Kidney tubule cell (primary cell): ENCODE measurements at regions not wholly inside any gene's neighbourhood (a gene's known extent, or its start where the extent isn't known, plus 50 kb on each side); places are given as distances from the start of the nearest gene placed in this dataset.

Experiments used
- DNase-seq: peaks from one replicate; pipeline ENCODE4 v3.0.0-alpha.2; 2018; ENCODE audit warnings: low spot score

DNA sequence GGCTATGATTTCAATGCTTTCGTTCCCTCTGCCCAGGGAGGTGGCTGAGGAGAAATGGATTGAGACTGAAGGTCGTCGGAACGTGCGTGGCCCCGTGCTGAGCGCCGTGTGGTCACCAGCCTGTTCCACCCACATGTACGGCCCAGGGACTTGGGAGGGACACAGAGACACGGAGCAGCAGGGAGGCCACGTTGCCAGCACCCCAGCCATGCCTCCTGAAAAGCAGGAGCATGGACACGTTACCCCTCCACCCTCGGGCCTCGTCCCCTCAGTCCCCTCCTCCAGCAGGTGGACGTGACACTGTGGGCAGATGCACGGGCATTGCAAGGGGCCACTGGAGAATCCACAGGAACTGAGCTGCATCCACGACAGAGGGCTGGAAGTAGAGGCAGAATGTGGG is 133.1 kb upstream of the CST7 start:
- DNase-seq: no peak

DNA sequence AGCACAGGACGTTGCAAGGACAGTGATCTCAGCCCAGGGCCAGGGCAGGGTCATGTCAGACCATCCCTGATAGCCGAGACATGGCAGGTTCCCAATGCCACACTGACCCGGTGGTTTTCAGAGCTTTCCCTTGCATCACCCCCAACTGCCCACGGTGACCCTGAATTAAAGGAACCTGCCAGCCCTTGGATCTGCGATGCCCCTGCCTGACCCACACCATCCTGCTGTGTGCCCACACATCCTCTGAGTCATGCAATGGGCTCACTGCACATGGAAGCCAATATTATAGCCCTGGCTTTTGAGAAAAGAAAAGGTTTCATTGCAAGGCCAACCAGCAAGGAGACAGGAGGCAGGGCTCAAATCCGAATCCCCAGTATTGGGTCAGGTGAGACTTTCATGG is 132.6 kb upstream of the CST7 start:
- DNase-seq: peak; percentile 3

DNA sequence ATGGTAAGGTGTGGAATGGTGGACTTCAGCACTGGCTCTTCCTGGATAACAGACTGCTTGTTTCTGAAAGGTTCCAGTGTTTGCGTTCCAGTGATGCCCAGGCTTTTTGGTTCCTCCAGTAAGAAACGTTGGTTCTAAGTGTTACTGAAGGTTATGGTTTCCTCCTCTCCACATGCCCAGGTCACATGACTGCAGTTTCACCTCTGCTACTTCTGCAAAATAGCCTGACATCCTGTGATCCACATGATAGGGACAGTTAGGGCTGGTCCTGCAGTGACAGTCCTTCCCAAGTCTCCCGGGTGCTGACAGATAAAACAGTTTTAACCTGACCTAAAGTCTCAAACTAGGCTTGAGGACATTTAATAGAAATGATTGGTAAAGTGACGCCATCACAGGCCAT is 132.2 kb upstream of the CST7 start:
- DNase-seq: no peak

DNA sequence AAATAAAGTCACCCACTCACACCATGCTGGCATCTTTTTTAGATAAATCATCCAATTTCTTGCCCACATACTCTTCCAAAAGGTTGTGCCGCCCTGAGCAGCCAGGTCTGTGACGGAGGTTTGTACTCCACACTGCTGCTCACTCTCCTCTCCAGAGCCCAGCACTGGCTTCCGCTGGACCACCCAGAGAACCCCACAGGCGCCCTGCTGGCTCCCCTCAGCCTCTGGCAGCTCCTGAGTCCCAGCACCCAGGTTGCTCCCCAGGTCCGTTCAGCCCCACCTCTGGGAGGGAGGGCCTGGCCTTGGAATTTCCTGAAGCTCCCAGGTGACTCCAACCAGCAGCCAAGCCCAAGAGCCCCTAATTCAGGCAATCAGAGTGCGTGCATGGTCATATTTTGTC is 131.7 kb upstream of the CST7 start:
- DNase-seq: no peak

DNA sequence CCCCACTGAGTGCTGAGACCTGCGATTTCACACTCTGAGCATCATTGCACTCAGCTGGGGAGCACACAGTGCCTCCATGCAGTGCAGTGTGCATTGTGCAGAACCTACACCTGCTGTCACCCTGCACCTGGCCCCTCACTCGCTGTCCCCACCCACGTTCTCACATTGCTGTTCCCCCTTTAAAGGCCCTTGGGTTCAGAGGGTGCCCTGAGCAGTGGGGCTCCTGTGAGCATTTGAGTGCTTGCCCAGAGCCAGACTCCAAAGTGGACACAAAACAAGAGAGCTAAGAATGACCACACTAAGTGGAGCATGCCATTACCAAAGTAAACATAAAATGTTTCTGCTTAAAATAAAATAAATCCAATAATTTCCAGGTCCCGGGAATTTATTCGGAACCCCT is 131.0 kb upstream of the CST7 start:
- no peak for DNase-seq

DNA sequence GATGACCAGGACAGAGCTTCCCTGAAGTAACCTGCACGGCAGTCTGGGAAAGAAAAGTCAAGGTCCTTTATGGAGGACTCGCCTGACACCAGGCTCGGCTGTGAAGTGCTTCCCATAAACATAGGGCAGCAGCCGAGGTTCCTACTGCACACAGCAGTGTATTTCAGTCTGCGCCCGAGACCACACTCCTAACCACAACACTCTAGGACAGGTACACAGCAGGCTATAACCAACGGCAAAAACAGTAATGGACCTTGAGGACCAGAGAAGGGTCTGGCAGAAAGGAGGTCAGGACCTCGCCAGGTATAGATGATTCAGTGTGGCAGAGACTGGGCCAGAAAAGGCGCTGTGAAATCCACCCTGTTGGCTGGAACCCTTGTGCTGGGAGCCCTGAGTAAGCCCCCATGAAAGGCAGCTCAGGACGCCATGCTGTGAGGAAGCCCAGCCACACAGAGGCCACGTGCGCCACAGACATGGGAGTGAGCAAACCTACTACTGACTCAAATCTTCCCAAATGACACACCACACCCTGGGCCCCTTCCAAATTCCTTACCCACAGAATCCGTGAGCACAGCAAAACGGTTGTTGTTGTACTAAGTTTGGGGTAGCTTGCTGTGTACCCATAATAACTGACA is 129.6 kb upstream of the CST7 start:
- DNase-seq: no peak

DNA sequence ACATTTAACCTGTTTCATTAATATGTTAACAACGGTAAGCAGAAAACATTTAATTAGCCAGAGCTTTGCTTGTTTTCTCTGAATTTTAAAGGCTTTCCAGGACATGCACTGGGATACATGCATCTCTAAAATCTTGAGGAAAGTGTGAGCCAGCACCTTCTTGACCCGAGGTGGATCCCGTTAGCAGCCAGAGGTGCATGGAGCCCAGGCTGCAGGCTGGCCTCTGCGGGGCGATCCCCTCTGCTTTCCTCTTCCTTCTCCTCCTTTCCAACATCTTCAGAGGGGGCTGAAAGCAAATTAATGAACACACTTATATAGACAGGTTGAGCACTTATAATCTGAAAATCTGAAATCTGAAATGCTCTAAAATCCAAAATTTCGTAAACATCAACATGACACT is 128.7 kb upstream of the CST7 start:
- DNase-seq: no peak

DNA sequence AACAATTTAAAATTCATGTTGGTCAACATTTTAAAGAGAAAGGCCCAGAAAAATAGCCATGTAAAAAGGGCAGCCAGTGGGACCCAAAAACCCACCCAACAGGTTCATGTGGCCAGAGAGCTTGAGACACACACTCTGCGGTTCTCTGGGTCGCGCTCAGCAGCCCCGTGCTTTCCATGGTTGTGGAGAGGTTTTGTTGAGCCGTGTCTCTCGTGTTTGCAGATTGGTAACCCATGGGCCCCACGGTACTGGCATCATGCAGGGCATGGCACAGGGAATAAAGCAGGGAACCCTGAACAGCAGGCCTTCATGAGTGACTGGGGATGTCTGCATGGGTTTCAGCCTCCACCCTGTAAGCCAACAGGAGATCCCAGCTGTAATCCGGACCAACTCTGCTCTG is 127.7 kb upstream of the CST7 start:
- no peak for DNase-seq

DNA sequence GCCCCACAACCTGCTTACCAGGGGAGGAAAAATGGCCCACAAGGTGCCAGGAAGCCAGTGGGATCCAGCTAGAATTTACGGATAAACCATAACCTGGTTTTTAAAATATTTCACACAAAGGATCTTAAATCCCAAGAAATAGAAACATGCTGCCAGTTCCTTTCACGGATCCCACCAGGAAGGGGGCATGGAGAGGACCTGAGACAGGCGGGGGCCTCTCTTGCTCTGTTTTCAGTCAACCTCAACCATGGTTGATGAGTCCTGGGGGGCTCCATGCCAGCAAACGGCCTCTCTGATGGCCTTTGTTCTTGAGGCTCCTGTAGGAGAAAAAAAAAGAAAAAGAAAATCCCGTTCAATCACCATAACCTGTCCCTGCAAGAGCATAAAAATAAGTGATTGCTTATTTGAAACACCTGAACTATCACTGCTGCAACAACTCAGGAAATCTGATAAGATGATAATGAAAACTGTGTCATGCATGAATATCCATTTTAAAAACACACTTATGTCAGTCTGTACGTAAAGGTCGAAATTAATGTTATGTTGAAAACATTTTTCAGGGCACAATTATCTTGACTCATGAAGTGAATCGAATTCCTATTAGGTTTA is 125.8 kb upstream of the CST7 start:
- no peak for DNase-seq

DNA sequence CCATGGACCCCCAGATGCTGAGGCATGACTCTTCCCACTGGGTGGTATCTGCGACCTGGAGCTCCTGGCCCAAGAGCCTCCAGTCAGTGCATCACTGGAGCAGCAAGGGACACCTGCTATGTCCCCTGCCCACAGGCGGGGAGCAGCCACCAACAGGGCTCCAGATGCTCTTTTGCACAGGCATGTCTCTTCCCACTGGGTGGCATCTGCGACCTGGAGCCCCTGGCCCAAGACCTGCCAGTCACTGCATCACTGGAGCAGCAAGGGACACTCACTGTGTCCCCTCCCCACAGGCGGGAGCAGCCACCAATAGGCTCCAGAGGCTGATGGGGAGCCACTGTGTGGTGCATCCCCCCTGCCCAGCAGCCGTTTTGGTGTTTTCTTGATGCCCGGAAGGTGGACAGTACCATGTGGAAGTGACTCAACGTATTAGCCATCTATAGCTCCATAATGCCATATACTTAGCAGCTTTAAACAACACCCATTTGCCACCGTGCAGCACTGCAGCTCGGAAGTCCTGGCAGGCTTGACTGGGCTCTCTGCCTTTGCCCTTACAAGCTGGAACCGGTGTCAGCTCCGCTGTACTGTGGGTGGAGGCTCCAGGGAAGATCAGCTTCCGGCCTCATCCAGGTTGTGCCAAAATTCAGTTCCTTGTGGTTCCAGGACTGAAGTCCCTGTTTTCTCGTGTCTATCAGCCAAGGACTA is 124.9 kb upstream of the CST7 start:
- no peak for DNase-seq

DNA sequence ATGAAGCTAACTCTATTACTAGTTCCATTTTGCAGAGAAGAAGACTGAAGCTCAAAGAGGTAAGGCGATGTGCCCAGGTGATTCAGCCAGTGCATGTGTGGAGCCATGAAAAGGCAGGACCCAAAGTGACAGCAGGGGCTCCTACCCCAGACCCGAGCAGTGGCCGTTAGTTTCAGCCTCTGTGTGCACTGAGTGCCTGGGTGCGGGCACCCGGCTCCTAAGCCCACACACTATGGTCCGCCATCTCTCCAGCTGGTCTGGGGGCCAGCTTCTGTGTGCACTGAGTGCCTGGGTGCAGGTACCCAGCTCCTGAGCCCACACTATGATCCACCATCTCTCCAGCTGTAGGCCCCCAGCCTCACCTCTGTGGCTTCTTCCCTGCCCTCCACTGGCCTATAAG is 123.5 kb upstream of the CST7 start:
- no peak for DNase-seq

DNA sequence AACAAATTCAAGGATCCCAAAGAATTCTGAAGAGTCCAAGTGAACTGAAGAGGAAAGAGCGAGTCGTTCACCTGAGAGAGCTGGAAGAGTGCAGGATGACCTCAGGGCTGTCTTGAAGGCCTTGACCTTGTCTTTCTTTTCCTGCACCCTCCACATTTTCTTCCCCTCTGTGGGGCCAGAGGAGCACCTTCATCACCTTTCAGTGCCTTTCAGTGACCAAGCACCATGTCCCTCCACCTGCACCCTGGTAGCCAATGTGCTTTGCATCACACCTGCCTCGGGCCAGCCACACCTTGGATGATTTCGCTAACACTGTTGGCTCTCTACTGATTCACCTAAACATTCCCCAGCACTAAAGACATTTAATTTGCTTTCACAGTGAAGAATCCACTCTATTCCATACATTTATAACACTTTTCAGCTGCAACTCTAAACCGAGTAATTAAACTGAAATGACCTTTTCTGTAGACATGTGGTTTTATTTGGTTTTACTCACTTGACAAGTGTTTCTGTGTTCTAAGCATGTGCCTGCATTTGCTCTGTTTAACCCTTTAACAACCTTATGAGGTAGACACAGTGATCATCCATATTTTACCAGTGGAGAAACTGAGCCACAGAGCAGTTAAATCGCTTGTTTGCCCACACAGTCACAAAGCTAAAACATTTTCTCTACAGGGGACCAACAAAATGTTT is 121.3 kb upstream of the CST7 start:
- no peak for DNase-seq

DNA sequence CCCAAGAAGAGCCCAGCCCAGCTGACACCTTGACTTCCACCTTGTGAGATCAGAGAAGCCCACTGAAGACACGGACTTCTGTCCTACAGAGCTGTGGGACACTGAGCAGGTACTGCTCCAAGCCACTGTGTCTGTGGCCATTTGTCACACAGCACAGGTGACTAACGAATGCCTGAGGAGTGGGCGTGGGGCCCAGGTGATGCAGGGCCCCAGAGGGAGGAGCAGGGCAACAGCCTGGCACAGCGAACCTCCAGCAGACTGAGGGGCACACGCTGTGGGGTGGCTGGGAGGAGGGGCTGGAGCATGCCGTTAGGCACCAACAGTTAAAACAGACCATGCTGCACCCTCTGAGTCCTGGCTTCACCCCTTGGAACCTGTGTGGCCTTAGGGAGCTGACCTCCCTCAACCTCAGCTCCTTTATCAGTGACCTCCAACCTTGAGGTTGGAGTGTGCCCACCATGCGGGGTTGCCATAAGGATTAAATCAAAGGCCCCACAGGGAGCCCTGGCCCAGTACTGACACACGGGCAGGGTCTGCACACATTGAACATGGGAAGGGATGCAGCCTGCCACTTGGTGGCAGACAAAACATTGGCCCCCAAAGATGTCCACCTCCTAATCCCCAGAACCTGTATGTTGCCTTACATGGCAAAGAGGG is 119.9 kb upstream of the CST7 start:
- no peak for DNase-seq

DNA sequence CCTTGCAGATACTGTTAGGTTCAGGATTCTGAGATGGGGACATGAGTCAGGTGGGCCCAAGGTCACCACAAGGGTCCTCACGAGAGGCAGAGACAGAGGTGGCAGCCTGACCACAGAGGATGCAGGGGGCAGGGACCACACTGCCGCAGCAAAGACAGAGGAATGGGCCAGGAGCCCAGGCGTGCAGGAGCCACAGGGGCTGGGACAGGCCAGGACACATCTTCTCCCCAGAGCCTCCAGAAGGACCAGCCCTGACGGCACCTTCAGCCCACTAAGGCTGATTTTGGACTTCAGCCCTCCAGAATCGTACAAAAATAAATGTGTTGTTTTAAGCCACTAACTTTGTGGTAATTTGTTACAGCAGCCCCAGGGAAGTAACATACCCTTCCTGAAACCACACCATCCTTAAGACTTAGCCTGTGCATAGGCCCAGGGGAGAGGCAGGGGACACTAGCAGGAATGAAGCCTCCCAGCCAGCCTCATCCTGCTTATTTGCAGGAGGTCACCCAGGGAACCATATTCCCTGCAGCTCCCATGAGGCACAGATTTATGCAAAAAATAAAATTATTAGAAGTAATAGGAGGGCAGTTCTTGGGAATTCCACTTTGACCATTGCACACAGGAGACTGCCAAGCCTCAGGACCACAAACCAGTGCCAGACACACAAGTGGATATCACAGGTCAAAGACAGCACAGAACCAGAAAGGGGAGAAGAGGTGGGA is 119.3 kb upstream of the CST7 start:
- no peak for DNase-seq

DNA sequence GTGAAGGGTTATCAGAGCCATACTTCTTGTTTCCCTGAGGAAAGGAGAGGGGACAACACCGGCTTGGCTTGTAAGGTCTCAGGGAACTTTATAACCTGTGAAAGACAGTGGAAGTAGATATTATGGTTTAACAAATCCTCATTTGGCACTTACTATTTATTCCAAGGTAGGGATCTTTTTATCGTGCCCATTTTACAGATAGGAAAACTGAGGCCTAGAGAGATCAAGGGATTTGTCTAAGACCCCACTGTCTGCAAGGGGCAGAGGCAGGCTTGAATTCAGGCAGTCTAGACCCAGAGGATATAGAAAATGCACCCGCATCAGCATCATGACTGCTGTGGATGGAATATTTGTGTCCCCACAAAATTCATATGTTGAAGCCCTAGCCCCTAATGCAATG is 118.4 kb upstream of the CST7 start:
- no peak for DNase-seq

DNA sequence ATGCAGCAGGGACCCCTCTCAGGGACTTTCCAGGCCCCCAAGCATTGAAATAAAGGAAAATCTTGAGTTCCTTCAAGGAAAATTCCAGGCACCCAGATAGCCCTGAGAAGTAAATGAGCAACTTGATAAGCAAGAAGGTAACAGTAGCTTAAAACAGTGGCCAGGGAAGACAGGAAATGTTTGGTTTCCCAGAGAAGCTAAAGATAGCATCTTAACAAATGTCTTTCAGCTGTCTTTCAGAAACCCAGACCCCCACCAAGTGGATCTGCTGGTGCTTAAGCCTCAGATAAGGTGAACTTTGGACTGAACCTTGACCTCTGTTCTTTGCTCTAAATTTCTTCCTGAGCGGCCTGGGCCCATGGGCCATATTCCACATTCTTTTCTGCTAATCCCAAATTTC is 117.8 kb upstream of the CST7 start:
- DNase-seq: no peak

DNA sequence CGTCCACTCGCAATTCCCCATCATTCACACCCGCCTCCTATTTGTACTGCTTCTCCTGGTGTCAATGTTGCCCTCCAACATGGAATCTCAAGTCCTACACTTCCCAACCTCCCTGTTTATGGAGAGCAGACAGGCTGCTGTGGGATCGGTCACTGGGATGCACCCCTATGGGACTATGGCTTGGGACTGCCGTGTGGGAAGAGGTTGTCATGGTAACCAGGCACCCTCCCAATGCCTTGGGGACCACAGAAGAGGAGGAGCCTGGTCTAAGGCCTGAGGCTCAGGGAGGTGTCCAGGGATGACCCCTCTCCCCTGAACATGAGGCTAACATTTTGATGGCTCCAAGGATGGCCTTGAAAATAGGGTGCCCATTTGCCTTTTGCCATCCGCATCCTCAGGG is 116.6 kb upstream of the CST7 start:
- DNase-seq: no peak

DNA sequence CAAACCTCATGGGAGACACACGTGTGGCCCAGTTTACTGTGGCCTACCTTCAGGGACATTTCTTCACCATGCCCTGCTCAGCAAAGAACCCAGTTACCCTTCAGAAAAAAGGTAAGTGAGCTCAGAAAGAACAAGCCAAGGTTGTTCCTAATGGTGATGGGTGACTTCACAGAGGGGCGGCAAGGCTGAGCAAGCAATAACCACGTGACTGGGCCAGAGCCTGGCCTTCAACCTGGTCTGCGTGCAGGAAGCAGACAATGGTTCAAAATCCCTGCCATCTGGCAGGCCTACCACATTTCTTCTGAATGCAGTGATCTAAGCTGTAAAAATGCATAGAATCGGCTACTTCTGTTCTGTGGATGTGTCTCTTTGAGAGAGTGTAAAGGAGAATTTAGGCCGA is 115.5 kb upstream of the CST7 start:
- no peak for DNase-seq

DNA sequence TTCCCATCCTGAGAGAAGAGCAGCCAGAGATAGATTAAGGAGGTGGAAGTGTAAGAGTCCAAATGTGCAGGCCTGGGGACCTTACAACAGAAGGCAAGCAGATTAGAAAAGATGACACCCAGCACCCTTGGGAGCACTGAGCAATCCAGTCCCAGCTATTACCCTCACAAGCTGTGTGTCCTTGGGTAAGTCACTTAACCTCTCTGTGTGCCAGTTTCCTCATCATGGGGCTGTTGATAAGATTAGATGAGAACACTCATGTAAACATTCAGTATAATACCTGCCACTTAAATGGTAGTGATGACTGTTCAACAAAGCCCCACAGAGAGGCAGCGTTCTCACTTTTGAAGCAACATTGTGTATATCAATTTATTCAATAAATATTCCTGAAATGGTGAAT is 114.8 kb upstream of the CST7 start:
- no peak for DNase-seq

DNA sequence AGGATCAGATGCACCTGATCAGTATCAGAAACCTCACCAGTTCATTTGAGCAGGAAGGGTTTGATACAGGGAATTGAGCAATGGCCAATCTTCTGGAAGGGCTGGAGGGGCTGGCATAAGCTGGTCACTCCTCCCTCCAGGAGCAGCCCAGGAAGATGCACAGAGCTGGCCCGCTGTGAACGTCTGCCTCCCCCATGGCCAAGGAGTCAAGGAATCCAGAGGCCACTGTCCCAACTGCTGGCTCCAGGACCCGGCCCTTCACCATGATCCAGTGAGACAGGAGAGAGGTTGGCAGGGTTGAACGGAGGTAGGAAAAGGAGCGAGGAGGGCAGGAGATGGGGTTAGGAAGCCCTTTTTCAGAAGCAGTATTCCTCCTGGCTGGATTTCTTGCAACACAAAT is 113.9 kb upstream of the CST7 start:
- no peak for DNase-seq

DNA sequence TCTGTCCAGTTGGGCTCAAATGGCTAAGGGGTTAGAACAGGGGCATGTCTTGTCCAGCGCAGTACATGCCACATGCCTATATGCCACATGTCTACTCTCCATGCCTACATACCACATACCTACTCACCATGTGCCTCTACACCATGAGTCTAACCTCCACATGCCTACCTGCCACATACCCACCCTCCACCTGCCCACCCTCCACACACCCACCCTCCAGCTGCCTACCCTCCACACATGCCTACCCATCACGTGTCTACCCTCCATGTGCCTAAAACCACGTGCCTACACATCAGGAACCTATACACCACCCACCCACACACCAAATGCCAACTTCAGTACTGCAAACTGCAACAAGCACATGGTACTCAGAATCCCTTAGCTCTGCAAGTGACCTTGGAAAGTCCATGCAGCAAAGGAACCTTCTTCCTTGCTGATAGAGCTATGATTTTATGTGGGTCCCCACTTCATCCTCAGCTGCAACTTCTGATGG is 113.0 kb upstream of the CST7 start:
- no peak for DNase-seq
